ENCODE measurements at regions not wholly inside any gene's neighbourhood (a gene's known extent, or its start where the extent isn't known, plus 50 kb on each side); places are given as distances from the start of the nearest gene placed in this dataset.

DNA sequence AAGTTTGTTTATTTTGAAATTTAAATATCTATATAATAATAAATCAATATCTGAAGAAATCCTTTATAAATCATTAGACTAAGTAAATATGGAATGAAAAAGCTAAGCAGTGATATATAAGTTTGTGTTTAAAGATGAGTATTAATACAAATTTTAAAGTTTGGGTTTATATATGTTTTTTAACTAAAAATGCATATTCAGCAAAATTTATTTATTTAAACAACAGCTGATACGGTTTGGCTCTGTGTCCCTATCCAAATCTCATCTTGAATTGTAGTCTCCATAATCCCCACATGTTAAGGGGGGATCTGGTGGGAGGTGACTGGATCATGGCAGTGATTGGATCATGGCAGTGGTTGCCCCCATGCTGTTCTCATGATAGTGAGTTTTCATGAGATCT is 580.7 kb upstream of the EPHA6 start:
- TF ChIP-seq, protein P1, sequence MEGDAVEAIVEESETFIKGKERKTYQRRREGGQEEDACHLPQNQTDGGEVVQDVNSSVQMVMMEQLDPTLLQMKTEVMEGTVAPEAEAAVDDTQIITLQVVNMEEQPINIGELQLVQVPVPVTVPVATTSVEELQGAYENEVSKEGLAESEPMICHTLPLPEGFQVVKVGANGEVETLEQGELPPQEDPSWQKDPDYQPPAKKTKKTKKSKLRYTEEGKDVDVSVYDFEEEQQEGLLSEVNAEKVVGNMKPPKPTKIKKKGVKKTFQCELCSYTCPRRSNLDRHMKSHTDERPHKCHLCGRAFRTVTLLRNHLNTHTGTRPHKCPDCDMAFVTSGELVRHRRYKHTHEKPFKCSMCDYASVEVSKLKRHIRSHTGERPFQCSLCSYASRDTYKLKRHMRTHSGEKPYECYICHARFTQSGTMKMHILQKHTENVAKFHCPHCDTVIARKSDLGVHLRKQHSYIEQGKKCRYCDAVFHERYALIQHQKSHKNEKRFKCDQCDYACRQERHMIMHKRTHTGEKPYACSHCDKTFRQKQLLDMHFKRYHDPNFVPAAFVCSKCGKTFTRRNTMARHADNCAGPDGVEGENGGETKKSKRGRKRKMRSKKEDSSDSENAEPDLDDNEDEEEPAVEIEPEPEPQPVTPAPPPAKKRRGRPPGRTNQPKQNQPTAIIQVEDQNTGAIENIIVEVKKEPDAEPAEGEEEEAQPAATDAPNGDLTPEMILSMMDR (IDR thresholded peaks at IDR 0.05): no peak
- no peak for TF ChIP-seq POLR2A (IDR thresholded peaks at IDR 0.05)

Measured in body of pancreas (tissue), 4 donors.